ENCODE measurements at regions not wholly inside any gene's neighbourhood (a gene's known extent, or its start where the extent isn't known, plus 50 kb on each side); places are given as distances from the start of the nearest gene placed in this dataset.

GRCh38 chr9:135248721-135249120 is 161.3 kb downstream of the OLFM1 start:
- no peak for TF ChIP-seq EZH2phosphoT487 (IDR thresholded peaks at IDR 0.05; ENCODE audit: borderline replicate concordance)
- TF ChIP-seq CTCF (conservative IDR thresholded peaks at IDR 0.05; ENCODE audit: low read length), result no peak

Measured in Loucy (cell line).